ENCODE measurements at regions not wholly inside any gene's neighbourhood (a gene's known extent, or its start where the extent isn't known, plus 50 kb on each side); places are given as distances from the start of the nearest gene placed in this dataset.

GRCh38 chr4:89166971-89167475, 55.7 kb downstream of the TIGD2 start:
- H3K36me3 Mint-ChIP-seq (ENCODE audit: low read depth): no peaks in the 10 kb centered on the region
- H3K4me3 Mint-ChIP-seq: no peak overlapping the region
- CTCF ChIA-PET: no interaction called here
- H3K27ac Mint-ChIP-seq: no peak overlapping the region
- no peaks in the 10 kb centered on the region for H3K9me3 Mint-ChIP-seq (ENCODE audit: insufficient read depth)
- H3K27me3 Mint-ChIP-seq (ENCODE audit: low read depth): peaks cover 19% of the 10 kb centered on the region
- POLR2A ChIA-PET: no interaction called here
- ATAC-seq: no peak
- no peak for DNase-seq
- no peaks in the 10 kb centered on the region for H3K4me1 Mint-ChIP-seq (ENCODE audit: low read depth)

DNA sequence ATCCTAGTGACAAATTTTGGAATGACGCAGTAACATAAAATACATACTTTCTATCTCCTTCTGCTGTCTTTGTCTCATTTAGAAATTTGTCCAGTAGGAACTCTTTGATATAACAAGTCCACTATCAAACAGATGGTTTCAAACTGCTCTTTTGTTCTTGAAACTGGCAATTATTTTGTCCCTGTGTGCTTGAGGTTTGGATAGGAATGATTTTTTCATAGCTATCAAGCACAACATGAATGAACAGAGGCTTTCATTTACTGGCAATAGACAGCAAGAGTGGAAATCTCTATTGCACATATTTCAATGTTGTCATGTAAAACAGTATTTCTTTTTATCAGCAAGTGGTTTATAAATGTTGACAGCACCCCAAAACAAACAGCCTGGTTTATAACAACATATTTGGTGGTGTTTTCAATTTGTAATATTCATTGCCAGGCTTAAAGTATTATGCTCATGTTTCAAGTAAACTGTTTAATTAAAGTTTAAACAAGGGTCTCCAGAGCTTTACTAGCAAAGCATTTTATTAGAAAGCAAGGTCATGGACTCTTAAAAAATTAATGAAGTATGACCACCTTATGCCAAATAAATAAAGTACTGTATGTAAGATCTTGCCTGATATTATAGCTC, 60.0 kb downstream of the TIGD2 start:
- Mint-ChIP-seq H3K4me3 (no peak overlapping the region), H3K9me3 (ENCODE audit: insufficient read depth) (no peaks in the 10 kb centered on the region), H3K27me3 (ENCODE audit: low read depth) (peaks cover 19% of the 10 kb centered on the region), H3K27ac (no peak overlapping the region), H3K4me1 (ENCODE audit: low read depth) (no peaks in the 10 kb centered on the region), H3K36me3 (ENCODE audit: low read depth) (no peaks in the 10 kb centered on the region)
- DNase-seq (no peak), ATAC-seq (no peak)
- ChIA-PET POLR2A (no interaction called here), CTCF (interaction anchor here (1.6 kb wide), 1 partner anchor 9 kb away, joined by 4 read pairs; no protein-coding TSS in a partner anchor)

DNA sequence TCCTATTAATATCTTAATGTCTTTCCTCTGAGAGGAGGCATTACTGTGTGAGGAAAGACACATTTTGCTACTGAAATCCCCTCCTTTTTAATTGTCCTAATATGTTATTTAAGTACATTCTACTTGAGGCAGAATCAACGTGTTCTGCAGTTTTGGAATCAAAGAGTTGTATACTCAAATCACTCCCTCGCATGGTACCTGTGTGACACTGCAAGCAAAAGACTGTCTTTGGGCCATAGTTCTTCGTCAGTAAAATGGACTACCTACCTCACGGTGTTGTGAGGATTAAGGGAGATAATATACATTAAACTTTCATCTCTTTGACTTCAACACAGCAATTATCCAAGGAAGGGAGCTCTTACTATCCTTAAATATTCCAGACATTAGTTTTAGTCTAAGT, 61.5 kb downstream of the TIGD2 start:
- CTCF ChIA-PET: no interaction called here
- no peak for DNase-seq
- H3K36me3 Mint-ChIP-seq (ENCODE audit: low read depth): no peaks in the 10 kb centered on the region
- H3K4me3 Mint-ChIP-seq: no peak overlapping the region
- no peak for ATAC-seq
- H3K27me3 Mint-ChIP-seq (ENCODE audit: low read depth): peaks cover 11% of the 10 kb centered on the region
- H3K4me1 Mint-ChIP-seq (ENCODE audit: low read depth): no peaks in the 10 kb centered on the region
- H3K9me3 Mint-ChIP-seq (ENCODE audit: insufficient read depth): no peaks in the 10 kb centered on the region
- POLR2A ChIA-PET: no interaction called here
- no peak overlapping the region for H3K27ac Mint-ChIP-seq

DNA sequence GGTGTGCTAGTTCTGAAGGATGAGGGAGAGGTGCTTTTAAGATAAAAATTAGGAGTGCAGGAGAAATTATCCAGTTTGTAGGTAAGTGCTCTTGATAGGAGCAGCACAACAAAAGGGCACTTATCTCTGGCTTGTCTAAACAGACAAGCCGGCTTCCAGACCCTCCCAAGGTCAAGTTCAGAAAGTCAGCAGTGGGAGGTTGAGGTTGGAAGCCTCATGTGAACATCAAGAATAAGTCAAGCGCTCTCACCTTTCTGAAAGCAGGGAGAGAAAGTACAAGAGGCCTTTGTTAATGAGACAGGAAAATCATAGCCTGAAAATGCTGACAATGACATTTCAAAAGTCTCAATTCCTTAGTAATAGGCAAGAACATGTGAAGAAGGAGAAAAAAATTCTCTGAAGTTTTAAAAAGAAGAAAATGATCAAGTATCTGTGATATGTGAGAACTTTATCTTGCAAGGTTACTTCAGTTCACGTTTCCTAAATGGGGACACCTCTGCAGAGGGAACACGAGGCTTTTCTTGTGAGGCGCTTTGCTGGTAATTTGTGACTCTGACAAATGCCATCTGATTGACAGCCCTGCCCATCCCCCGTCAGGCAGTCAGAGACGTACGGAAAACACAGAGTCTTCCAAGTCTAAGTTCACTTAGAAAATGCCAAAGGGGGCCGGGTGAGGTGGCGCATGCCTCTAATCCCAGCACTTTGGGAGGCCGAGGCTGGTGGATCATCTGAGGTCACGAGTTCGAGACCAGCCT, 62.2 kb downstream of the TIGD2 start:
- Mint-ChIP-seq H3K36me3 (ENCODE audit: low read depth) (no peaks in the 10 kb centered on the region), H3K4me1 (ENCODE audit: low read depth) (no peaks in the 10 kb centered on the region), H3K4me3 (no peak overlapping the region), H3K27me3 (ENCODE audit: low read depth) (peaks cover 11% of the 10 kb centered on the region), H3K27ac (no peak overlapping the region), H3K9me3 (ENCODE audit: insufficient read depth) (no peaks in the 10 kb centered on the region)
- DNase-seq (no peak), ATAC-seq (no peak)
- POLR2A ChIA-PET: no interaction called here
- CTCF ChIA-PET: no interaction called here

- DNase-seq (no peak), ATAC-seq (no peak)
- Mint-ChIP-seq H3K4me3 (no peak overlapping the region), H3K4me1 (ENCODE audit: low read depth) (no peaks in the 10 kb centered on the region), H3K9me3 (ENCODE audit: insufficient read depth) (no peaks in the 10 kb centered on the region), H3K36me3 (ENCODE audit: low read depth) (no peaks in the 10 kb centered on the region), H3K27ac (no peak overlapping the region), H3K27me3 (ENCODE audit: low read depth) (peaks cover 11% of the 10 kb centered on the region)
- ChIA-PET CTCF (no interaction called here), POLR2A (interaction anchor here (0.6 kb wide), 1 partner anchor 232 kb away, joined by 3 read pairs; no protein-coding TSS in a partner anchor)
Observed at GRCh38 chr4:89174784-89175183, 63.5 kb downstream of the TIGD2 start.

DNA sequence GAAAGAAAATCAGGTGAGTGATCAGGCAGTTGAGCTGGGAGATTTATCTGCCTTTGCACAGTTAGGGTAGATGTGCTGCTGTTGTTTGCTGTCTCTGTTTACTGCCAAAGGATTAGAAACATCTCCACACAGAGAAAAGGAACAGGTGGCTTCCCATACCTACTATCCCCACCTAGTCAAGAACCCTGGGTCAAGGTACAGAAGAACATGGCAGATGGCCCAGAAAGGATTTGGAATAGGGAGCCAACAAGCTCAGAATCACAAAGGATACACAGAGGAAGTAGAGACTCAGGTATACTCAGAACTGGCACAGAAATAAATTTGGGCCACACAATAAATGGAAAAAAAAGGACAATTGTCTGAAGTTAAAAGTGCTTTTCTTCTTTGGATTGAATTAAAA, 64.3 kb downstream of the TIGD2 start:
- ChIA-PET CTCF (no interaction called here), POLR2A (no interaction called here)

DNA sequence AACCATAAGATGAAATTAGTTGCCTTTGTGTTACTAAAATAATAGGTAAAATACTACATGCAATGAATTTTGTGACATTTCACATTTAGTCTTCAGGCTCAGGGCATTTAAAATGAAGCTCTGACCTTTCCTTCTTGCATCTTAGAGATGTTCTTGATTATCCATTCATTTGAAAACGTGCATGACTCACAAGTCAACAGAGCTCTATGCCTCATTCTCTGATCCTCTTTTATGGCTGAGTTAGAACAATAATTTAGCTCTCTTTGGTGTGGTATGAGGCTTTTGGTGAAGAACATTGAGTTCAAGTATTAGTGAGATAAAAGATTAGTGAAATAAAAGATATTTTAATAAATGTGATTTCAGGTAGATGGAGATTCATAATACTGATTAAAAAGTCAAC, 66.5 kb downstream of the TIGD2 start:
- CTCF ChIA-PET: interaction anchor here (0.5 kb wide), 1 partner anchor 221 kb away, joined by 4 read pairs; no protein-coding TSS in a partner anchor
- Mint-ChIP-seq H3K27ac (no peak overlapping the region), H3K4me3 (no peak overlapping the region), H3K27me3 (ENCODE audit: low read depth) (no peaks in the 10 kb centered on the region), H3K9me3 (ENCODE audit: insufficient read depth) (no peaks in the 10 kb centered on the region), H3K4me1 (ENCODE audit: low read depth) (no peaks in the 10 kb centered on the region), H3K36me3 (ENCODE audit: low read depth) (no peaks in the 10 kb centered on the region)
- ATAC-seq (no peak), DNase-seq (no peak)
- POLR2A ChIA-PET: no interaction called here

More for the DNA sequence above, 64.3 kb downstream of the TIGD2 start:
- ATAC-seq (no peak), DNase-seq (no peak)
- Mint-ChIP-seq H3K9me3 (ENCODE audit: insufficient read depth) (no peaks in the 10 kb centered on the region), H3K4me3 (no peak overlapping the region), H3K27ac (no peak overlapping the region), H3K27me3 (ENCODE audit: low read depth) (peaks cover 9% of the 10 kb centered on the region), H3K36me3 (ENCODE audit: low read depth) (no peaks in the 10 kb centered on the region), H3K4me1 (ENCODE audit: low read depth) (no peaks in the 10 kb centered on the region)

GRCh38 chr4:89184407-89184806, 73.1 kb downstream of the TIGD2 start:
- peaks cover 13% of the 10 kb centered on the region for H3K27me3 Mint-ChIP-seq (ENCODE audit: low read depth)
- no peak overlapping the region for H3K4me3 Mint-ChIP-seq
- H3K4me1 Mint-ChIP-seq (ENCODE audit: low read depth): no peaks in the 10 kb centered on the region
- DNase-seq: no peak
- ChIA-PET POLR2A (no interaction called here), CTCF (no interaction called here)
- ATAC-seq: no peak
- H3K27ac Mint-ChIP-seq: no peak overlapping the region
- no peaks in the 10 kb centered on the region for H3K36me3 Mint-ChIP-seq (ENCODE audit: low read depth)
- no peaks in the 10 kb centered on the region for H3K9me3 Mint-ChIP-seq (ENCODE audit: insufficient read depth)

Measured in activated CD8-positive, alpha-beta T cell treated with anti-CD3 and anti-CD28 coated beads, Interleukin-2, amount 10 ng/mL, durations not matched to agents 7 days and 5 days (primary cell).